Stomach smooth muscle (tissue), 2 donors: ENCODE measurements at regions not wholly inside any gene's neighbourhood (a gene's known extent, or its start where the extent isn't known, plus 50 kb on each side); places are given as distances from the start of the nearest gene placed in this dataset.

Experiments
- H3K27ac ChIP-seq: one replicate; pipeline ENCODE4 v1.7.0; 2013; ENCODE audit warnings: mild to moderate bottlenecking, low read length, inconsistent platforms
- H3K27me3 ChIP-seq, 2 donors: one replicate each; pipeline ENCODE4 v1.7.0; 2013; ENCODE audit warnings: low read length in 2 of 2; ENCODE audit not compliant: insufficient read depth in 2 of 2, control insufficient read depth in 1 of 2
- H3K36me3 ChIP-seq, 2 donors: one replicate each; pipeline ENCODE4 v1.7.0; 2013; ENCODE audit warnings: low read length in 2 of 2; ENCODE audit not compliant: control insufficient read depth in 2 of 2, insufficient read depth in 2 of 2
- H3K4me1 ChIP-seq: one replicate; pipeline ENCODE4 v1.7.0; 2013; ENCODE audit warnings: low read length; ENCODE audit not compliant: control insufficient read depth, insufficient read depth
- H3K4me3 ChIP-seq, 2 donors: one replicate each; pipeline ENCODE4 v1.7.0; 2013; ENCODE audit warnings: low read length in 2 of 2
- H3K9ac ChIP-seq, 2 donors: one replicate each; pipeline ENCODE4 v1.7.0; 2013; ENCODE audit warnings: low read length in 2 of 2, mild to moderate bottlenecking in 1 of 2
- H3K9me3 ChIP-seq, 2 donors: one replicate each; pipeline ENCODE4 v1.7.0; 2013; ENCODE audit warnings: low read length in 2 of 2; ENCODE audit not compliant: control insufficient read depth in 2 of 2
- donor health status: healthy.
- donor health status: Pancreatic carcinoma.

DNA sequence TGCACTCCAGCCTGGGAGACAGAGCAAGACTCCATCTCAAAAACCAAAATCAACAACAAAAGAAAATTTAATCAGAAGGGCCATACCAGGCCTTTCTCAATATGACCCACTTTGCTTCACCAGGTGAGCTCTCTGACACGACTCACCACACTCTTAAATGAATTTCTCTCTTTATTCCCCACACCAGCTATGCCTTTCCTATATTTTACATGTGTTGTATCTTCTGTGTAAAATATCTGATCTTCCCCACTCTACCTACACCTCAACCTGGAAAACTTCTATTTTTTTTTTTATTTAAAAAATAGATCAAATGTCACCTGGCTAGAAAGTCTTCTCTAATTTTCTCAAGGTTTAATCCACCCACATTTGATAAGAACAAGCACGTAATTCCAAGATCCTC lies 77.6 kb upstream of the SLC39A8 start:
- Histone ChIP-seq H3K9me3 (no peaks in the 10 kb centered on the region), H3K36me3 (no peaks in the 10 kb centered on the region), H3K27ac (no peak overlapping the region), H3K9ac (no peak overlapping the region), H3K4me1 (no peaks in the 10 kb centered on the region), H3K27me3 (no peaks in the 10 kb centered on the region), H3K4me3 (no peak overlapping the region)

DNA sequence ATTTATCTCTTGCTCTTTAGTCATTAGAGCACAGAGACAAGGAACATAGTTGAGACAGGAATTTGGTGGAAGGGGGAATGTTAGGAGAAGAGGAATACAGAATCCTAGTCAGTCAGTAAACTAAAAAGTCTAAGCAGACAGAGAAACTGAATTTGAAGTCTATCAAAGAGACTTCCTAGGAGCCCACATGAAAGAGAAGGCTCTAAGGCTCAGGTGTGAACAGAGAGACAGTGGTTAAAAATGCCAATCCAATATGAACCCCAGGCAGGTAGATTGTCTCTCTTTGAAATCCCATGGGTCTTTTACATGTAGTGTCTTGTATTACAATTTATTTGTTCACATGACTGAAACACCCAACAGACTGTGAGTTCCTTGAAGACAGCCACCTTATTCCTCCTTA lies 77.8 kb upstream of the NFKB1 start:
- no peaks in the 10 kb centered on the region for H3K27me3 ChIP-seq
- no peaks in the 10 kb centered on the region for H3K36me3 ChIP-seq
- no peak overlapping the region for H3K4me3 ChIP-seq
- no peaks in the 10 kb centered on the region for H3K4me1 ChIP-seq
- no peak overlapping the region for H3K9ac ChIP-seq
- no peaks in the 10 kb centered on the region for H3K9me3 ChIP-seq
- H3K27ac ChIP-seq, result no peak overlapping the region

DNA sequence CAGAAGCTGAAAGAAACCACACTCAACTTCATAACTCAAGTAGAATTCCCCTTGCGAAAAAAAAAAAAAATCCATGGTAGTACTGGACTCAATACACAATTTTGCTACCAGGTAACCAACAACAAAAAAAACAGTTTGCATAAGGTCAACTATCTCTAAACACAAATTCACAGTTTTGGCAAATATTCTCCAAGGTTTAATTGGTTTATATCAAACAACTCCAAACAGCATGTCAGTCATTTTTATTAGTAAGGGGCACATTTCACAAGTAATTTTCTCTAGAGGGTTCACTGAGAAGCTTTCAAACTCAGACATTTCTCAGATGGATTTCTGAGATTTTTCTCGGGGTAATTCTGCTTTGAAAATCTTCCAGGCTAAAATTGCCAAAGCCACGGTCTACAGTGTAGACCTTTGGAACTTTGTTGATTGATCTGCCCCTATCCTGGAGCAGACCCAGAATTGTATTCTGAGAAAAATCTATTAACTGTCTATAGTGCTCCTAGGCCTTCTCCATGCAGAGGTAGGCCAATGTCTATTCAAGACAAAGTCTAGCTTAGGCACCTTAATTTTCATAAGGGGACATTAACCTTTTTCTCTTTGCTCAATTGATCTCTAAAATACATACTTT lies 73.7 kb upstream of the NFKB1 start:
- no peak overlapping the region for H3K4me3 ChIP-seq
- no peaks in the 10 kb centered on the region for H3K9me3 ChIP-seq
- no peaks in the 10 kb centered on the region for H3K27me3 ChIP-seq
- H3K27ac ChIP-seq, result no peak overlapping the region
- H3K36me3 ChIP-seq, result no peaks in the 10 kb centered on the region
- H3K4me1 ChIP-seq, result no peaks in the 10 kb centered on the region
- H3K9ac ChIP-seq, result no peak overlapping the region

DNA sequence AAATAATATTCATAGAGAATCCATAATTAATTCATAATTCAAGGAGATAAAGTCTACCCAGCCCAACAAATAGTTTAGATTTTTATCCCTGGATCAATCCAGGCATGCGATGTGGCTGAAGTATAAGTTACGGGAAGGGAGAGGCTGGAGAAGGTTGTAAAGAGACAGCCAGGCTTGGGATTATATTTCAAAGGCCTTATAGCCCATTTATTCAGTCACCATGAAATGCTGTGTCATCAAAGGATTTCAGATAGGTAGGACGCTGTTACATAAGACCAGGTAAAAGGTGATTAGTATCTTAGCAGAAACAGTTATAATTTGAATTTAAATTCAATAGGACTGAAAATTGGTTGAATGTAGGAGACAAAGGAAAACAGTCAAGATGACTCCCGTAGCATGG lies 73.0 kb upstream of the NFKB1 start:
- Histone ChIP-seq H3K4me1 (no peaks in the 10 kb centered on the region), H3K4me3 (no peak overlapping the region), H3K36me3 (no peaks in the 10 kb centered on the region), H3K9ac (no peak overlapping the region), H3K9me3 (no peaks in the 10 kb centered on the region), H3K27me3 (no peaks in the 10 kb centered on the region), H3K27ac (no peak overlapping the region)

DNA sequence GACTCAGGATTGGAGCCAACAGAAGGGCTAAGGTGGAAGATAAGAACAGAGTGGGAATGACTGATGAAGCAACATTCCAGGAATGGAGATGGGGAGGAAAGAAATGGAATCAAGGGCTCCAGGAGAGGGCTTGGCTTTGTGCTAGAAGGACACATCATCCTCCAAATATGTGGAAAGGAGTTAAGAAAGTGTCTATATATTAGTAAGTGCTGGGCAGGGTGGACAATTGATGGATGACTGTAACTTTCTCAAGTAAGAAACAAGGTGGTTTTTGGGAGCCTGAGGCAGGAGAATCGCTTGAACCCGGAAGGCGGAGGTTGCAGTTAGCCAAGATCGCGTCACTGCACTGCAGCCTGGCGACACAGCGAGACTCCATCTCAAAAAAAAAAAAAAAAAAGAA lies 71.6 kb upstream of the NFKB1 start:
- Histone ChIP-seq H3K9me3 (no peaks in the 10 kb centered on the region), H3K27me3 (no peaks in the 10 kb centered on the region), H3K27ac (no peak overlapping the region), H3K4me3 (no peak overlapping the region), H3K9ac (no peak overlapping the region), H3K4me1 (no peaks in the 10 kb centered on the region), H3K36me3 (no peaks in the 10 kb centered on the region)

DNA sequence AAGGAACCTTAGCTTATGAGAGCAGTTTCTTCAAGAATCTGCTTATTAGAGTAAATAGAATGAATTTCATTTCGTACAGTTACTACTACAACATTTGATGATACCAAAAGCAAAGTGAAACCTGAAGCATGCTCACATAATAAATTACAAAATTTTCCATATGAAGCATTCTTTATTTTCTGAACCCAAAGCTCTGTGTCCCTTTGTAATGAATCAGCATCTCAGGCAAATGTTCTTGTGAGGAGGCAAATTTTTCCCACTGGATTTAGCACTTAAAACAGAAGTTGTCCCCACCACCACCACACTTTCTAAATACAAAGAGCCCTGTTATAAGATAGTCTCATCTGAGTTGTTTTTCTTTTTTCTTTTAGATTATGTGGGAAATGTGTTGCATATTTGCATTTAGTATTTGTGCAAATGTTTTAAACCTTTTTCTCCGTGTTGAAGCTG lies 70.7 kb upstream of the NFKB1 start:
- H3K4me3 ChIP-seq, result peak overlapping the region; percentile 71 to 81
- H3K4me1 ChIP-seq, result no peaks in the 10 kb centered on the region
- no peaks in the 10 kb centered on the region for H3K27me3 ChIP-seq
- no peaks in the 10 kb centered on the region for H3K36me3 ChIP-seq
- no peak overlapping the region for H3K27ac ChIP-seq
- H3K9ac ChIP-seq, result peak overlapping the region; percentile 66 to 72
- no peaks in the 10 kb centered on the region for H3K9me3 ChIP-seq

DNA sequence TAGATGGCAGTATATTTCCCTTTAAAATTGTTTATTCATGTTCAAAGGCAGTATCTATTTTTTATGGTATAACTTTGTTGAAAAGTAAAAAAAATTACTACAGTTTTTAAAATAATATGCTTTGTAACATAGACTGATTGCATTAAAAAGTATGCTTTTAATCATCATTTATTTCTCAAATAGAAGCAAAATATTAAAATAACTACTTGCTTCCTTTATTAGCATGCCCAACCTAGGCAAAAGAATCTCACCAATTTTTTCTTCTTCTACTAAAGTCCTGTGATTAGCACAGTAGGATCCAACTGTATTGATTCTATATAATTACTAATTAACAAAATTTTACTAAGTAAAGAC lies 69.6 kb upstream of the NFKB1 start:
- Histone ChIP-seq H3K36me3 (no peaks in the 10 kb centered on the region), H3K4me1 (no peaks in the 10 kb centered on the region), H3K27ac (no peak overlapping the region), H3K9me3 (no peaks in the 10 kb centered on the region), H3K9ac (no peak overlapping the region), H3K4me3 (peak overlapping the region; percentile 71 to 81), H3K27me3 (no peaks in the 10 kb centered on the region)

DNA sequence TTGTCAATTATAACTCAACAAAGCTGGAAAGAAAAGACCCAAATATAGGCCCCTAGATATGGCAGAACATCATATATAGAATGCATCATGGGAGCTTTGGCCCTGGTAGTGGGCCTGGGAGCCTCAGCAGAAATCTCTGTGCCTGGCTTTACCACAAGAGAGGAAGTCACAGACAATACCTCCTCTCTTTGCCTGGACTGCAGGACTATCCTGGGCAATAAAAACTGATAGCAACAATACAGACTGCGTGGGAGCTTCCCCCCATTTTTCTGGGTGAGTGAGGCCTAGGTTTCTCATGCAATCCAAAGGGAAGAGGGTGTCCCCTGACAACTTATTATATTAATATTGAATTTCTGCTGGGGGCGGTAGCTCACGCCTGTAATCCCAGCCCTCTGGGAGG lies 64.0 kb upstream of the NFKB1 start:
- Histone ChIP-seq H3K27me3 (no peaks in the 10 kb centered on the region), H3K9me3 (no peaks in the 10 kb centered on the region), H3K27ac (no peak overlapping the region), H3K4me3 (no peak overlapping the region), H3K9ac (no peak overlapping the region), H3K4me1 (no peaks in the 10 kb centered on the region), H3K36me3 (no peaks in the 10 kb centered on the region)

DNA sequence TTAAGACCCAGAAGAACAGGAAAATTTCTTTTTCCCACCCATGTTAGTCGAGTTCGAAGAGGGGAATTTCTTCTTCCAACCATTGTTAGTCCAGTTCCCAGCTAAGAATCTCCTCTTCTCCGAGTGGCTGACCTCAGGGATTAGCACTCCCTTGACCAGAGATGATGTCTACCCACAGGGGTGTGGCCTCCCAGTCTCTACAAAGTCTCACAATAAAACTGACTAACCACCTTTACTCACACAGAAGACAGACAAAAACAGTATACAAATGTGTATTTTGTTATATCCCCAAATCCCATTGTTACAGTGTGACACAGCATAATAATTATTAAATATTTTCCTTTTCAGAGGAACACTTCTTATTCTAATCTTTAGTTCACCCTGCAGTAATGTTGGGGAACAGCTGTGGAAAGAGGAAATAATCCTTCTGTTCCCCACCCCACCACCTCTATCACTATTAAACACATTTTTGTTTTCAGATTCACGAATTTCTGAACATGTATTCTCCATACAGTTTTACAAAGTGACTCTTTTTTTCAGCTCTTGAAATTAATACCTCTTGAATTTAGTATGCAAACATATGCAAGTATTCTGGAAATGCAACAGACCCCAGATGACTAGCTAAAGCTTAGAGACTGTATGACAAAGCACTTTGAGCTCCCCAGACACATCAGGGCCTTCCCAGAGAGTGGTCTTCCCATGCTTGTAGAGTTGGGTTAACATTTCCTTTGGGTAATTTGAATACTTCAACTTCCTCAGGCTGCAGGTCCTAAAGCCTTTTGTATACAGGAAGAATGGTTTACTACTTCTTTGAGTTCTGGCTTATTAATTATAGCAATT lies 62.5 kb upstream of the NFKB1 start:
- Histone ChIP-seq H3K36me3 (no peaks in the 10 kb centered on the region), H3K27me3 (no peaks in the 10 kb centered on the region), H3K27ac (no peak overlapping the region), H3K4me3 (no peak overlapping the region), H3K9ac (no peak overlapping the region), H3K4me1 (no peaks in the 10 kb centered on the region), H3K9me3 (no peaks in the 10 kb centered on the region)

DNA sequence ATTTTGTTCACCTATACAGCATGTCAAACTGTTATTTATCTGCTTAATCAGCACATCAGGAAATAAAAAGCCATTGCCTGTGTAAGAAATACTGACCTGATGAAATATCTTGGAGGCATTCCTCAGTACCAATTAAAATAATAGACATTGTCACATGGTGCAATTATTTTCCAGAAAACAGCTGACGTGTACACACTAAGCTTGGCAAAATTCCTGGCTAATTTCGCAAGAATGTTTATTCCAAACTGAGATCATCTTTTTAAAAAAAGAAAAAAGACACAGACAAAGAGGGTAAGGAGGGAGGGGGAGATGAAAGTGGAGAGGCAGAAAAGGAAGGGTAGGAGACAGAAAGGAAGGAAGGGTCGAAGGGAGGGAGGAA lies 61.9 kb upstream of the NFKB1 start:
- Histone ChIP-seq H3K27ac (no peak overlapping the region), H3K9me3 (no peaks in the 10 kb centered on the region), H3K9ac (no peak overlapping the region), H3K27me3 (no peaks in the 10 kb centered on the region), H3K4me1 (no peaks in the 10 kb centered on the region), H3K4me3 (no peak overlapping the region), H3K36me3 (no peaks in the 10 kb centered on the region)

DNA sequence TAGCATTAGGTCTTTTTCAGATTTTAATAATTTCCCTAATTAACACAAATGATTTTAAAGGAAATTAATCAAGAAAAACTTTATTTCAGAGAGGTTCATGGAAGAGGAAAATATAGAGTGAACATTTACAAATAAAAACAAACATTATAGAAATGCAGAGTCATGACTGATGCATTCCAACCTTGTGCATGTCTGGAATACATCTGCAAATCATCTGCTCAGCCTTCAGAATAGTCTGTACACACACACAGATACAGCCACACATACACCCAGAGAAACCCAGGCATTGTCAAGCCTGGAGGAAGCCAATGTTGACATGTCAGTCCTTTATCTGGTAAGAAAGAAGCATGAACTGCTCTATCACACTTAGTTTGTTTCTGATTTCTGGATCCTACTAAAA lies 61.3 kb upstream of the NFKB1 start:
- no peaks in the 10 kb centered on the region for H3K27me3 ChIP-seq
- no peak overlapping the region for H3K27ac ChIP-seq
- H3K9me3 ChIP-seq, result no peaks in the 10 kb centered on the region
- no peak overlapping the region for H3K4me3 ChIP-seq
- no peaks in the 10 kb centered on the region for H3K36me3 ChIP-seq
- no peaks in the 10 kb centered on the region for H3K4me1 ChIP-seq
- H3K9ac ChIP-seq, result no peak overlapping the region
